Ishikawa (cell line): ENCODE measurements at regions not wholly inside any gene's neighbourhood (a gene's known extent, or its start where the extent isn't known, plus 50 kb on each side); places are given as distances from the start of the nearest gene placed in this dataset.

Experiments used
- CEBPB ChIP-seq: IDR thresholded peaks from 2 replicates; pipeline ENCODE4 v1.6.1; 2012
- CREB1 ChIP-seq: IDR thresholded peaks from 2 replicates; pipeline ENCODE4 v1.6.1; 2012; ENCODE audit warnings: low read depth
- EGR1 ChIP-seq: IDR thresholded peaks from 2 replicates; pipeline ENCODE4 v1.6.1; 2012
- EP300 ChIP-seq: IDR thresholded peaks from 2 replicates; pipeline ENCODE4 v1.6.1; 2012; ENCODE audit warnings: borderline replicate concordance
- FOXM1 ChIP-seq: IDR thresholded peaks from 2 replicates; pipeline ENCODE4 v1.6.1; 2012; ENCODE audit warnings: low read depth, borderline replicate concordance
- NFIC ChIP-seq: IDR thresholded peaks from 2 replicates; pipeline ENCODE4 v1.6.1; 2012
- RAD21 ChIP-seq: IDR thresholded peaks from 2 replicates; pipeline ENCODE4 v1.6.1; 2012; ENCODE audit warnings: low read depth
- TAF1 ChIP-seq: IDR thresholded peaks from 2 replicates; pipeline ENCODE4 v1.6.1; 2012; ENCODE audit warnings: low read depth, mild to moderate bottlenecking
- TCF12 ChIP-seq: IDR thresholded peaks from 2 replicates; pipeline ENCODE4 v1.6.1; 2012; ENCODE audit warnings: low read depth
- YY1 ChIP-seq: IDR thresholded peaks from 2 replicates; pipeline ENCODE4 v1.6.1; 2012; ENCODE audit warnings: low read depth
- ZBTB7A ChIP-seq: IDR thresholded peaks from 2 replicates; pipeline ENCODE4 v1.6.1; 2012; ENCODE audit warnings: low read depth
- TF ChIP-seq, protein P1 (sequence below): IDR thresholded peaks from 2 replicates; pipeline ENCODE4 v1.6.1; 2012; ENCODE audit warnings: low read depth, mild to moderate bottlenecking
- TF ChIP-seq, protein P2 (sequence below): IDR thresholded peaks from 2 replicates; pipeline ENCODE4 v1.6.1; 2012
- TF ChIP-seq, protein P3 (sequence below): IDR thresholded peaks from 2 replicates; pipeline ENCODE4 v1.6.1; 2012

DNA sequence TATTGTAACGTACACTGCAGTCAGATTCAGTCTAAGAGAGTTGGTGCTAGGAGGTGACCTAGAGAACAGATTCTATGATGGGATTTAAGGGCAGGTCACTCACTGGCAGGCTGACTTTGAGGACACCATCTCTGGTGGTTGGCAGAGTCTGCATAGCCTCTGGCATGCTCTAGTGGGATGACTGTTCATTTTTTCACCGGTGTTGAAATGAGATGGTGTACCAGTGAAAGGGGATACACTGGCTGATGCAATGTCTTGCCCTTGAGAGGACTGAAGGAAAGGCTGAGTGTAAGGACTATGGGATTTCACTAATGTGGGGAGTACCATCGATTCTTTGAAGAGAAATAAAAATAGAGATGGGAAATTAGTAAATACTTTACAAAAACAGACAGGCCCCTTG, 186.9 kb upstream of the PIEZO2 start:
- TF ChIP-seq, protein P1, sequence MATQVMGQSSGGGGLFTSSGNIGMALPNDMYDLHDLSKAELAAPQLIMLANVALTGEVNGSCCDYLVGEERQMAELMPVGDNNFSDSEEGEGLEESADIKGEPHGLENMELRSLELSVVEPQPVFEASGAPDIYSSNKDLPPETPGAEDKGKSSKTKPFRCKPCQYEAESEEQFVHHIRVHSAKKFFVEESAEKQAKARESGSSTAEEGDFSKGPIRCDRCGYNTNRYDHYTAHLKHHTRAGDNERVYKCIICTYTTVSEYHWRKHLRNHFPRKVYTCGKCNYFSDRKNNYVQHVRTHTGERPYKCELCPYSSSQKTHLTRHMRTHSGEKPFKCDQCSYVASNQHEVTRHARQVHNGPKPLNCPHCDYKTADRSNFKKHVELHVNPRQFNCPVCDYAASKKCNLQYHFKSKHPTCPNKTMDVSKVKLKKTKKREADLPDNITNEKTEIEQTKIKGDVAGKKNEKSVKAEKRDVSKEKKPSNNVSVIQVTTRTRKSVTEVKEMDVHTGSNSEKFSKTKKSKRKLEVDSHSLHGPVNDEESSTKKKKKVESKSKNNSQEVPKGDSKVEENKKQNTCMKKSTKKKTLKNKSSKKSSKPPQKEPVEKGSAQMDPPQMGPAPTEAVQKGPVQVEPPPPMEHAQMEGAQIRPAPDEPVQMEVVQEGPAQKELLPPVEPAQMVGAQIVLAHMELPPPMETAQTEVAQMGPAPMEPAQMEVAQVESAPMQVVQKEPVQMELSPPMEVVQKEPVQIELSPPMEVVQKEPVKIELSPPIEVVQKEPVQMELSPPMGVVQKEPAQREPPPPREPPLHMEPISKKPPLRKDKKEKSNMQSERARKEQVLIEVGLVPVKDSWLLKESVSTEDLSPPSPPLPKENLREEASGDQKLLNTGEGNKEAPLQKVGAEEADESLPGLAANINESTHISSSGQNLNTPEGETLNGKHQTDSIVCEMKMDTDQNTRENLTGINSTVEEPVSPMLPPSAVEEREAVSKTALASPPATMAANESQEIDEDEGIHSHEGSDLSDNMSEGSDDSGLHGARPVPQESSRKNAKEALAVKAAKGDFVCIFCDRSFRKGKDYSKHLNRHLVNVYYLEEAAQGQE = no peak
- TF ChIP-seq CREB1 = no peak
- TF ChIP-seq TAF1 = no peak
- no peak for TF ChIP-seq NFIC
- no peak for TF ChIP-seq TCF12
- no peak for TF ChIP-seq YY1
- TF ChIP-seq RAD21 = no peak
- TF ChIP-seq, protein P2, sequence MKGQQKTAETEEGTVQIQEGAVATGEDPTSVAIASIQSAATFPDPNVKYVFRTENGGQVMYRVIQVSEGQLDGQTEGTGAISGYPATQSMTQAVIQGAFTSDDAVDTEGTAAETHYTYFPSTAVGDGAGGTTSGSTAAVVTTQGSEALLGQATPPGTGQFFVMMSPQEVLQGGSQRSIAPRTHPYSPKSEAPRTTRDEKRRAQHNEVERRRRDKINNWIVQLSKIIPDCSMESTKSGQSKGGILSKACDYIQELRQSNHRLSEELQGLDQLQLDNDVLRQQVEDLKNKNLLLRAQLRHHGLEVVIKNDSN = no peak
- TF ChIP-seq, protein P3, sequence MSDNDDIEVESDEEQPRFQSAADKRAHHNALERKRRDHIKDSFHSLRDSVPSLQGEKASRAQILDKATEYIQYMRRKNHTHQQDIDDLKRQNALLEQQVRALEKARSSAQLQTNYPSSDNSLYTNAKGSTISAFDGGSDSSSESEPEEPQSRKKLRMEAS = no peak
- TF ChIP-seq EGR1 = no peak
- no peak for TF ChIP-seq FOXM1
- TF ChIP-seq ZBTB7A = no peak
- TF ChIP-seq EP300 = no peak
- no peak for TF ChIP-seq CEBPB
